Umbilical cord (tissue), 1 donor: ENCODE measurements at regions not wholly inside any gene's neighbourhood (a gene's known extent, or its start where the extent isn't known, plus 50 kb on each side); places are given as distances from the start of the nearest gene placed in this dataset.
"Not testable (repeated sequence)": the region's sequence is repeated elsewhere in the genome, so short reads cannot be mapped to it uniquely, and the experiment has no call there.

Experiments
- DNase-seq: peaks from one replicate; pipeline ENCODE4 v3.0.0-alpha.2; 2015; ENCODE audit warnings: low spot score

DNA sequence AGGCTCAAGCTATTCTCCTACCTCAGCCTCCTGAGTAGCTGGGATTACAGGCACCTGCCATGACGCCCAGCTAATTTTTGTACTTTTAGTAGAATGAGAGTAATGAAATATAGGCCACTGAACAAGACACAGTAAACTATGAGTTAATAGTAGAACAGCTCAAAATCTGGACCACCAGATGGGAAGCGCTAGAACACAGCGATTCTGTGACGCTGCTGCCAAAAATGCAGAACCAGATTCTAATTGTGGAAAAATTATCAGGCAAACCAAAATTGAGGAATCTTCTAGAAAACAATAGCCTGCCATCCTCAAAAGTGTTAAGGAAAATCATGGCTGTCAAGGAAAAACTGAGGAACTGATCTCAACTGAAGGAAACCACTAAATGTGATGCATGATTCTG, 111.4 kb upstream of the TIAM1 start:
- no peak for DNase-seq

DNA sequence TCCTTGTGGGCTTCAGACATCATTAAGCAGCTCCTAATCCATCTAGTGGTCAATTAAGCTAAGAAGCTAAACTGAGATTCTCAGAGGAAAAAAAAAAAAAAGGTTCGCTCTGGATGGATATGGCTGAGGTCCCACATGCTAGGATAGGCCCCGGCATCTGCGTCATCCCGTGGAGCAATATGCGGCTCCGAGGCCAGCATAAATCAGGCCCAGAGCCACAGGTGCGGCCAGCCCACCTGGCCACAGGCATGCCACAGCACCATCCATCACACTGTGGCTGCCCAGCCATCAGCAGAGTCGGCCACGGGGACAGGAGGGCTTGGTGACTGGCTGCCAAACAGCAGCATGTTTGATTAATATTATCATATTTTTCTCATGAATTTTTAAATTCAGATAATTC, 106.9 kb upstream of the TIAM1 start:
- DNase-seq: no peak

- DNase-seq: no peak
These were observed 106.0 kb upstream of the TIAM1 start for GRCh38 chr21:31449921-31450535.

DNA sequence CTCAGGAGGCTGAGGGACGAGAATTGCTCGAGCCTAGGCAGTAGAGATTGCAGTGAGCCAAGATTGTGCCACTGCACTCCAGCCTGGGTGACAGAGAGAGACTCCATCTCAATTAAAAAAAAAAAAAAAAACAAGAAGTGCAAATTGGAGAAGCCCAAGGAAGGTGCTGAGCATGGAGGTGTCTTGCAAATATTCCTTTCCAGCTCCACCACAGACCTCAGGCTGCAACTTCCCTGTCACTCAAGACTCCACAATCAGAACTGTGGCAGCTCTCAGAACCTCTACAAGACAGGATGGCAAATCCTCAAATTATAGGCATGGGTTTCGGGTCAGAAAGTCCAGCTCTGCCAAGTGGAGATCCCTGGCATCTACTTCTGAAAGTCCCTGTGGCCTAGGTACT, 104.4 kb upstream of the TIAM1 start:
- DNase-seq: no peak

DNA sequence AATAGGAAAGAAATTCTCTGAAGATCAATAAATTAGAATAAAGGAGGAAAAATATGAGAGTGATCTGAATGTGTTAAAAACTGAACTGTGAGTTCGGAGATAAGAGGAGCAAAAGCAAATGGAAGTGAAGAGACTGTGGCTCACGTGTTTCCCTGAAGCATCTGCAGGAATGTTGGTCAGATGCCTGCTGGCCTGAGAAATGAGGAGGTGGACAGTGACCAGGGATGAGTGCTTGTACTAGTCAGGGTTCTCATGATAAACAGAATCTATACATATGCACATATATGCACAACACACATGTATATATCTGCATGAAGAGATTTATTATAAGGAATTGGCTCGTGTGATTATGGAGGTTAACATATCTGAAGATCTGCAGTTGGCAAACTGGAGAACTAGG, 103.4 kb upstream of the TIAM1 start:
- DNase-seq: peak; percentile 39

GRCh38 chr21:31446226-31446855, 102.3 kb upstream of the TIAM1 start:
- no peak for DNase-seq

GRCh38 chr21:31445137-31445536, 101.1 kb upstream of the TIAM1 start:
- DNase-seq: no peak

DNA sequence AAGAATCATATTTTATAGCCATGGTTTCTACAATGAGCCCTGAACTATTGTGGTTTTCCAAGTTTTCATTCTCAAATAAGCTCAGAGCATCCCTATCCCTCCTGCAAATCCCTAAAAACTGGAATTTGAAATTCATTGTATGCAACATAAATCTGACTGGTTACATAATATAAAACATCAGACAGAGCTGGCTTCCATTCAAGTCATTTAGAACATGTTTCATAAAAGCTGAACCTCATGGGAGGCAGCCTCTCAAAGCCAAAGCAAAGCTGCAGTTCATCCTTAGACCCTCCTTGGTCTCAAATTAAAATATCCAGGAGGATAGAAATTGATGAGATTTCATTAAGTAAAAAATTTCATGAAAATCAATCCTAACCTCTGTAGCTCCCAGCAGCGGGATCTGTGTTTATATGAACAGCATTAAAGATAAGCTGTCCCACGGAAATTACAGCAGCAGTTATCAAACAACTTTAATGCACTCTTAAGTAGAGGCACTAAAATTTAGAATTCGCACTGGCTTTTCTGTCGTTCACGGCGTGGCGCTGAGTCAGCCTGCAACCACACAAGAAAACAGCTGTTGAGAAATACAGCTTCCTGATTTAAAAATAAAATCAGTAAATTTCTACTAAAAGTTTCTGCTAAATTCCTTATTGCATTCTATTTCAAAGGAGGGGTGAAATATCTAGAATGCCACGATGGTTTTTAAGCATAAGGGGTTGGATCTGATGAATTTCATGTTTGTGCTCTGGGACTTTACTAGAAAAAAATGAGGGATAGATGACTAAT, 99.9 kb upstream of the TIAM1 start:
- peak; percentile 90 for DNase-seq

- peak; percentile 30 for DNase-seq
These were observed 98.3 kb upstream of the TIAM1 start for GRCh38 chr21:31442339-31442738.

DNA sequence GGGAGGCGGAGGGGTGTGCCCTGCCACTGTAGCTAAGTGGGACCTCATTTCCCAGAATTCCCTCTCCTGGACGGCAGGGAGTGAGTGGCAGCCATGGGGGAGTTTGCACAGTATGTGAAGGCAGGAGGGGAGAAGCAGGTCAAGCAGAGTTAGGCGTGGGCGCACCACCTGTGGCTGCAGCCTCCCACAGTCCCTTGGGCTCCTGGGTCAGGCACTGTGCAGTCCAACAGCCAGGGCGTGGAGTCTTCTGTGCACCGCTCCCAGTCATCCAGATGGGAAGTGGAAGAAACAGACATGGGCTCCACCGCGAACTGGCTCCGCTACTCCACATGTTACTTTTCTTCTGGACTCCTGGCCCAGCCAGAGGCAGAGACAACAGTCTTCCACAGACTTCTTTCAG, 85.4 kb upstream of the TIAM1 start:
- no peak for DNase-seq

- no peak for DNase-seq
These were observed 82.3 kb upstream of the TIAM1 start for GRCh38 chr21:31426235-31426797.

DNA sequence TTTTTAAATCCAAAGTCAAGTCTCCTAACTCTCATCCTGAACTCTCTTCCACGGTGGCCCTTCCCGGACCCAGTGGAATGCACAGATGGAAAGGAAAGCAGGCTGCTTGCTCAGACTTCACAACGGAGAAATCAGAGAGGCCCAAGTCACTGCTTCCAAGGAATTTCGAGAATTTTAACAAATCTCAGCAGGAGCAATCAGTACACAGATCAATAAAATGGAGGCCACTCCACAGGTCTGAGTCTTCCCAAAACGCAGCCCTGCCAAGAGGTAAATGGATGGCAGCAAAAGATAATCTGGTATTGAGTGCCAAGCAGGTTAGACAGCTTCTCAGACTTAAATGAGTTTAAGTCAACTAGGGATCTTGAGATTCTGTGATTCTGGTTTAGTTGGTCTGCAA, 81.1 kb upstream of the TIAM1 start:
- no peak for DNase-seq

GRCh38 chr21:31424058-31424457, 80.0 kb upstream of the TIAM1 start:
- no peak for DNase-seq

DNA sequence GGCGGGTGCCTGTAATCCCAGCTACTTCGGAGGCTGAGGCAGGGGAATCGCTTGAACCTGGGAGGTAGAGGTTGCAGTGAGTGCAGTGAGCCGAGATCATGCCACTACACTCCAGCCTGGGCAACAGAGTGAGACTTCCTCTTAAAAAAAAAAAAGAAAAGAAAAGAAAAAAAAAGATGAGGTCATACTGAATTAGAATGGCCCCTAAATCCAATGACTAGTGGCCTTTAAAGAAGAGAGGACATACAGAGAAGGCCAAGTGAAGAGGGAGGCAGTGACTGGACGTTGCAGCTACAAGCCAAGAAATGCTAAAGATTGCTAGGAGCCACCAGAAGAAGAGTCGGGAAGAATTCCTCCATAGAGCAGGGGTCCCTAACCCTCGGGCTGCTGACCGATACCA, 76.9 kb upstream of the TIAM1 start:
- DNase-seq: no peak

- DNase-seq: no peak
These were observed 76.3 kb upstream of the TIAM1 start for GRCh38 chr21:31420354-31420753.

DNA sequence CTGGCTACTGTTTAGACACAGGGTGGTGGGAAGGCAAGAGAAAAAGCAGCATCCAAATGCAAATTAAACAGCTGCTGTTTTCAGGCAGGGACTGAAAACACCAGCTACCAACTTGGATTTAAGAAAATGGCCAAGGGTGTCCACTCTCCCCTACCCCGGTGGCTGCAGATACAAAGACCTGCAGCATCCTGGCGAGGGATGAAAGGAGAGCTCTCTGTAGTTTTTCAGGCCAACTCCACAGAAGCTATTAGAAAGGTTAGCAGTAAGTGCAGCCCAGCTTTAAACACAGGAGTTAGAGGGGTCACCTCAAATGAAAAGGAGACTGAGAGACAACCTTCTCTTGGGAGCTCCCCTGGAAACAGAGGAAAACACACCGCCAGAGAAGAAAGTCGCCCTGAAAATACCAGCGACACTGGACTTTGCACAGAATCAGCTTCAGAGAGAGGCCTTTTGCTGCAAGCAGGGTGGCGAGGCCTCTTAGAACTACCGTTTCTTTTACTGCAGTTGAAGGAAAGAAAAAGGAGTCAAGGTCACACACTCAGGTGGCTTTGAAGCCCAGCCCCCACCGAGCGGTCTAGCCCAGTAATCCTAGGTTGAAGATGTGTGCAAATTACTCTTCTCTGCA, 74.4 kb upstream of the TIAM1 start:
- no peak for DNase-seq

GRCh38 chr21:31417214-31417613, 73.2 kb upstream of the TIAM1 start:
- DNase-seq: not testable (repeated sequence)

DNA sequence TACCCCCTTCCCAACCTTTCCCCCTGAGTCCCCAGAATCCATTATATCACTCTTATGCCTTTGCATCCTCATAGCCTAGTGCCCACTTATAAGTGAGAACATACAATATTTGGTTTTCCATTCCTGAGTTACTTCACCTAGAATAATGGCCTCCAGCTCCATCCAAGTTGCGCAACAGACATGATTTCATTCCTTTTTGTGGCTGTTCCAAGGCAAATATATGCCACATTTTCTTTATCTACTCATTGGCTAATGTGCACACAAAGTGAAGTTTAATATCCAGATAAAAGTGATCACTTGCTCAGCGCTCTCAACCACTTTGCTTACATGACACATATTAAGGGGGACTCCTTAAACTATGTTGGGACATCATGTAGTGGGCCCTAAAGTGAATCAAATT, 72.4 kb upstream of the TIAM1 start:
- DNase-seq: no peak

DNA sequence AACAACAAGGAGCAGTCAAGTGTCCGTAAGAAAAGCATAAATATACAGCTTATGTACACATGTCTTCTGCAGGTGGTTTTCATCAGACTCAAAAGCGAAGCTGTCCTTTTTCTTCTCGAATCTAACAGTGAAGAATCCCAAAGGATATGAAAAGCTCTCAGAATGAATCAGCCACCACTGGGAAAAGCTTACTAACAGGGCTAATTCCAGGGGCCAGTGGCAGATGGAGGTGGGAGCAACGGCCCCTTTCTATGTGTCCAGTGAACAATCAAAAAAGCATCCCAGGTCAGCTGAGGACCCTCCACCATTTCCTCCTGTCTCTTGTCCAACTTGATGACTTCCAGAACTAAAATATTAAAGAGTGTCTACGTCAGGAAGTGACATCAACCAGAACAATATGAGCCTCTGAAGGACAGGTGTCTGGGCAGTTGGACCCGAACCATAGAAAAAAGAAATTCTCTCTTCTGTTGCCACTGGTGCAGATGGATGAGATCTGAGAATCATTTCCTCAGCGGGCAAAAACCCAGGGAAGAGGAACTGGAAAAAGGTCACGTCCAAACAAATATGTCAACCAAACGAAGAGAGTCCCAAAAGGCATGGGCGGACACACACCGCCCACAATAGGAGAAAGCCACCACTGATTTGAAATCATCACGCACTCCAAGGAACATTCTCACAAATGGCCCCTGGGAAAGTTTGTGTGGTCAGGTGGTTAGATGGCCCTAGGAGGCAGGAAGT, 70.4 kb upstream of the TIAM1 start:
- DNase-seq: no peak

GRCh38 chr21:31413698-31414097, 69.6 kb upstream of the TIAM1 start:
- no peak for DNase-seq

GRCh38 chr21:31410499-31411131, 66.6 kb upstream of the TIAM1 start:
- no peak for DNase-seq
